Stimulated activated naive CD4-positive, alpha-beta T cell treated with Interleukin-2 at 50 U/mL for 16 hours (primary cell): ENCODE measurements at regions not wholly inside any gene's neighbourhood (a gene's known extent, or its start where the extent isn't known, plus 50 kb on each side); places are given as distances from the start of the nearest gene placed in this dataset.
"Not testable (repeated sequence)": the region's sequence is repeated elsewhere in the genome, so short reads cannot be mapped to it uniquely, and the experiment has no call there.

Source experiments
- DNase-seq: peaks from one replicate; lab custom pipeline; 2025; lab: John Stamatoyannopoulos, UW

GRCh38 chr1:185435696-185436379 lies 118.8 kb upstream of the IVNS1ABP start:
- DNase-seq = no peak

GRCh38 chr1:185434721-185435120 lies 117.7 kb upstream of the IVNS1ABP start:
- DNase-seq = no peak

- DNase-seq = no peak
Measured at GRCh38 chr1:185433667-185434066, 116.6 kb upstream of the IVNS1ABP start.

- DNase-seq = no peak
Measured at GRCh38 chr1:185432948-185433347, 115.9 kb upstream of the IVNS1ABP start.

GRCh38 chr1:185431612-185432011 lies 114.6 kb upstream of the IVNS1ABP start:
- DNase-seq = no peak

GRCh38 chr1:185429668-185430067 lies 112.6 kb upstream of the IVNS1ABP start:
- DNase-seq = not testable (repeated sequence)

GRCh38 chr1:185427776-185428175 lies 110.7 kb upstream of the IVNS1ABP start:
- no peak for DNase-seq

- DNase-seq = no peak
Measured at GRCh38 chr1:185427264-185427663, 110.2 kb upstream of the IVNS1ABP start.

- DNase-seq = no peak
Measured at GRCh38 chr1:185426848-185427247, 109.8 kb upstream of the IVNS1ABP start.

GRCh38 chr1:185425163-185425562 lies 108.1 kb upstream of the IVNS1ABP start:
- DNase-seq = no peak

GRCh38 chr1:185421485-185422107 lies 104.6 kb upstream of the IVNS1ABP start:
- no peak for DNase-seq

- no peak for DNase-seq
Measured at GRCh38 chr1:185420588-185421081, 103.6 kb upstream of the IVNS1ABP start.

GRCh38 chr1:185419718-185420117 lies 102.7 kb upstream of the IVNS1ABP start:
- DNase-seq = no peak

GRCh38 chr1:185418472-185418871 lies 101.4 kb upstream of the IVNS1ABP start:
- no peak for DNase-seq

GRCh38 chr1:185412385-185413087 lies 95.5 kb upstream of the IVNS1ABP start:
- no peak for DNase-seq

- DNase-seq = no peak
Measured at GRCh38 chr1:185409763-185410528, 92.9 kb upstream of the IVNS1ABP start.

- no peak for DNase-seq
Measured at GRCh38 chr1:185409345-185409744, 92.3 kb upstream of the IVNS1ABP start.

- DNase-seq = no peak
Measured at GRCh38 chr1:185408700-185409270, 91.7 kb upstream of the IVNS1ABP start.

GRCh38 chr1:185406691-185407009 lies 89.6 kb upstream of the IVNS1ABP start:
- no peak for DNase-seq

GRCh38 chr1:185406006-185406690 lies 89.1 kb upstream of the IVNS1ABP start:
- no peak for DNase-seq

GRCh38 chr1:185404907-185405568 lies 88.0 kb upstream of the IVNS1ABP start:
- no peak for DNase-seq
